G401.6 (cell line): ENCODE measurements at regions not wholly inside any gene's neighbourhood (a gene's known extent, or its start where the extent isn't known, plus 50 kb on each side); places are given as distances from the start of the nearest gene placed in this dataset.

Experiments
- FAIRE-seq: peaks from 2 replicates; lab custom pipeline; 2012; peaks lifted over from hg19 to GRCh38; lab: Jason Lieb, UNC

GRCh38 chr6:168746013-168746412 lies 305.0 kb downstream of the SMOC2 start:
- FAIRE-seq: no peak

DNA sequence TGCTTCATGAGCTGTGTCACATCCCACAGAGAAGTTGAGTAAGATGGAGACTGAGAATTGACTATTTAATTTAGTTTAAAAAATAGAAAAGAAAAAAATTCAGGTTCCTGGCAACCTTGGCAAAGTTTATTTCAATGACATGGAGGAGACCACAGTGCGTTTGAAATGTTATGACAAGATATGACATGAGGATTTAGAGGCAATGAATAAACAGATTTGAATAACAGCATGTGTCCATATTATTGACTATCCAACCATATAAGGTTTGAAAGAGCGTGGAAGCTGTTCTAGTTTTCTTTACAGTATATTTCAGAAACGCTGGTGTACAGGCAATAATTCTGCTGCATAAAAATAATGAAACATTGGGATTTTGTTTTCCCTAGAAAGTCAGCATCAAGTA lies 303.9 kb downstream of the SMOC2 start:
- no peak for FAIRE-seq

- FAIRE-seq: no peak
Observed at GRCh38 chr6:168741942-168742782, 301.2 kb downstream of the SMOC2 start.

- FAIRE-seq: no peak
Observed at GRCh38 chr6:168741305-168741704, 300.3 kb downstream of the SMOC2 start.

- no peak for FAIRE-seq
Observed at GRCh38 chr6:168739381-168739780, 298.4 kb downstream of the SMOC2 start.

GRCh38 chr6:168737481-168737880 lies 296.5 kb downstream of the SMOC2 start:
- no peak for FAIRE-seq

DNA sequence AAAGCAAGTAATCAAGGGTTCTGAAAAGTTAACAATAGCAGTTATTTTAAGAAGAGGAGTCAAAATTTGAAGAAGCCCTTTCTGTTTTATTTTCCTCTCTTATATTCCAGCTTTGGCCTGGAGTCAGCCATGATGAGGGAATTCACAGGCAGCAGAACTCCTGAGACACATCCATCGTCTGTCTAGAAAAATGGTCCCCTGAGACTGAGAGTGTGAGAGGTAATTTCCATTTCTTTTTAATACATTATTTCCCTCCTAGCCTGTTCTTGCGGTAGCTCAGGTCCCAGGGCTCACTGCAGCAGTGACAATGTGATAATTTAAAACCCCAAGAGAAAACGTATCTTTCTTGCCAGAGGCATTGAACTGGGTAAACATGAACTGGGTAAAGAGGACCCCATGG lies 296.0 kb downstream of the SMOC2 start:
- FAIRE-seq: no peak

- no peak for FAIRE-seq
Observed at GRCh38 chr6:168736039-168736438, 295.1 kb downstream of the SMOC2 start.

DNA sequence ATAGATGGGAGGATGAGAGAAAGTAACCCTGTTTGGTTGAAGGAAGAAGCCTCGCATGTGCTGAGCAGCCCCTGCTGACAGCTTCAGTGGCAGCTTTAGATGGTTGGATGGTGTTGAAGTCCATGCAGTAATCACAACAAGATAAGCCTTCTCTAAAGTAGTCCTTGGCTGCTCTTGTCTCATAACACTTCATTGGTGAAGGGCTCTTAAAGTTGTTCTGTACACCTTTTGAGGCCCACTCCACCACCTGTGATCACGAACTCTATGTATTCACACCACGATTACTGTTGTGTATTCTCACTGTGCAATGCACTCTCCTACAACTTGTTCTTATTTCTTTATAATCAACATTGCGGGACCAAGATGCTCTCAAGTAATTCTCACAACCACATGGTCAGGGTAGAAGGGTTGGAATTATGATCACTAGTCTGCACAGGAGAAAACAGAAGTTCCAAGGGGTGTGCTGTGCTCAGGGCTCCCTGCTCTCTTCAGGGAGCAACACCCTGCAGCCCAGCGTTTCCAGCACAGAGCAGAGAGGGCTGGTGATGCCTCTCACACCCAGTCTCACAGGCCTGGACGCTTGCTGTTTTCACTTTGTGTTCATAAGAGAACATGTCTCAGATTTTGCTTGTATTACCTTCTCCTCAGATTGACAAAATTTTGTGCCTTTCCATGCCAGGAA lies 294.4 kb downstream of the SMOC2 start:
- no peak for FAIRE-seq

GRCh38 chr6:168734523-168734922 lies 293.5 kb downstream of the SMOC2 start:
- FAIRE-seq: no peak

- FAIRE-seq: no peak
Observed at GRCh38 chr6:168732676-168733075, 291.7 kb downstream of the SMOC2 start.

GRCh38 chr6:168730931-168731716 lies 290.1 kb downstream of the SMOC2 start:
- FAIRE-seq: no peak

DNA sequence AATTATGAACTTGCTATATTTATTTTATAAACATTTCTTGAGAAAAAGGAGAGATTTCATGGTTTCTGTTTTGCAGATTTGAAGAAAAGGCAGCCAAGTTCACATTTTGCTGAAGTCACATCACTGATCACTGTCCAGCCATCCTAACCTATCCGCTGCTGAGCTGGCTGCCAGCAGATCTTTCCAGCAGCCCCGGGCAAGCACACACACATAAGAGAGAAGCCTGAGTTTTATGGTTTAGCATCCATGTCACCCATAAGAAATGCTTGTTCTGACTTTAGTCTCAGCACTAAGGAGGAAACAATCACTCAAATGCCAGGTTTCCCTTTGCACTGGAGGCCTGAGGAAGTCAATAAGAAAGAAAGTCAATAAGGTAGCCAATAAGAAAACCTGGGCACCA lies 287.1 kb downstream of the SMOC2 start:
- FAIRE-seq: no peak

DNA sequence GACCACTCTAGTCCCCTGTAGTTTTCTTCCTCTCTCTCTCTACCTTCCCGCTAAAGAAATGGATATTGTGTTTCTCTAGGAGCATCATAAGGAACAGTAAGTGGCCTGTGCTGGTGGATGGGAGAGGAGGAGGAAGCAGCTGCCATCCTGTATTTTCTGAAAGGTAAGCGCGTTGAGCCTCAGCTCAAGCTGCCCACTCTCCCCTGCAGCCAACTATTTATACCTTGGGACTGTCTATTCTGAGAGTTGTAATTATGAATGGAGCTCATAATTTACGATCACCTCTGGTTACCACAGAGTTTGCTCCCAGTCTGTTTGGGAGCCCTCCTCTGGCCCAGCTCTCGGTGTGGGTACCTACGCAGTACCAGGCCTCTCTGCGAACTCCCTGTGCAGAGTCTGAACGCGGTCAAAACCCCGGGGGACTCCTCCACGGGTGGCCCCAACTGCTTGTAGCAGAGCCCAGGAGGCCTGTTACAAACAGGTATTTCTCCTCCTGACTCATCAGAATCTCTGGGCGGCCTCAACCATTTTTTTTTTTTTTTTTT lies 285.4 kb downstream of the SMOC2 start:
- FAIRE-seq: no peak

- FAIRE-seq: no peak
Observed at GRCh38 chr6:168725802-168726201, 284.8 kb downstream of the SMOC2 start.

DNA sequence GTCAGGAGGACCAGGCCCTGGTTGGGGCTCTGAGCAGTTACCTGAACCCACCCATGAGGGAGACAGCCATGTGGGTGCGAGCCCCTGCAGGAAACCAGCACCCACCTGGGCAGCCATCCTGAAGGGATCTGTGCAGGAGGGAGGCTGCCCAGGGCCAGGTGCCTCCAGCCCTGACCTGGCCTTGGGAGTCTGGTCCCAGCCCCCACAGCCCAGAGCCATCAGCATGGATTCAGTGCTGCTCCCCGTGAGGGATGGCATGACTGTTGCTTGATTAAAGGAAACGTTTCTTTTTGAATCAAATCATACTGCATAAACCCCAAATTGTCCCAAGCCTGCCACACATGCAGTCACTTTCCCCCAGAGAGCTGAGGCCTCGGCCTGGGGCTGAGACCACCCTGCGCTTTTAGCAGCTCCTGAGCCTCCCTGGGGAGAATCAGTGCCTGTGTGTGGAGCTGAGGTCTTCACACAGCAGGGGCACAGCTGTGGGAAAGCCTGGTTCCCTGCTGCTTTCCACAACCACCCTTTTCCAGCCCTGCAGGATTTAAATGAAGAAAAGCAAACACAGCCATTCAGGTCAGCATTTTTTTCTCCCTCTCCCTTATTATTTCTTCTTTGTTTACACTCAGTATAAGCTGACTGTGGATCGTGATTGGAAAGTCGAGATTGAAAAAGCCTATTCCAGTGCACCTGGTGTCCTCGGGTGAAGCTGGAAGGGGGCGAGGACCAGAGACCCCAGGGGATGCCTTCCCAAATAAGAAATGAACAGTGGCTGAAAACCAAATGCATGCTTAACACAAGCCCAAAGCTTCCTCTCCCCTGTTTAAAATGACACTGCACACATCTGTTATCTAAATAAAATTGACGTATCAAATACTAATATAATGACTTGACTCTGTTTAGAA lies 283.9 kb downstream of the SMOC2 start:
- FAIRE-seq: no peak

GRCh38 chr6:168724033-168724432 lies 283.0 kb downstream of the SMOC2 start:
- no peak for FAIRE-seq

DNA sequence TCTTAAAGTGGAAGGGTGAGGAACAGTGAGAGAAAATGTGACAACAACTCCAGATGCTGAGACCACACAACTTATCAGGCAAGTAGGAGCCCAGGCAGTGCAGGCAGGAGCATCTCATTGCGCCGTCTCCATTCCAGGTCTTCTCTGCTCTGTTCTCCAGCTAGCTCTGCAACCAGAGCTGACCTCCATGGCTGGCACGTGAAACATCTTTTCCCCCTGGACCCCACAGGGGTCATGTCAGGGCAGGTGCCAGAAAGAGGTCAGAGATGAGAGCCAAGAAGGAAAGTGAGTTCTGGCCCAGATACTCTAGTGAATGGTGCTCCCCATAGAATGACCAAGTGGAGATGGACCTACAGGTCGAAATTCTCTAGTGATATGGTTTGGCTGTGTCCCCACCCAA lies 281.4 kb downstream of the SMOC2 start:
- no peak for FAIRE-seq

DNA sequence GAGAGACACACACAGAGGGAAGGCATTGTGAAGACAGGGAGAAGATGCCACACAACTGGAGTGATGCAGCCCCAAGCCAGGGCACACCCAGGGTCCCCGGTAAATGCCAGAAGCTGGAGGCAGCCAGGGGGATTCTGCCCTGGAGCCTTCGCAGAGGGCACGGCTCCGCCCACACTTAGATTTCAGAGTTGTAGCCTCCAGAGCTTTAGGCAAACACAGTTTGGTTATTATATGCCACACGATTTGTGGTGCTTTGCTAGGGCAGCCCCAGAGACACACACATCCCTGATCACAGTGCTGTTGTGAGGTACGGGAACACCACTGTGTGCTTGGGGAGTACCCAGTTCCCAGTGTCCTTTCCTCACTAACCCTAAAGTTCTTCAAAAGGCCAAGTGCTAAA lies 280.6 kb downstream of the SMOC2 start:
- no peak for FAIRE-seq

DNA sequence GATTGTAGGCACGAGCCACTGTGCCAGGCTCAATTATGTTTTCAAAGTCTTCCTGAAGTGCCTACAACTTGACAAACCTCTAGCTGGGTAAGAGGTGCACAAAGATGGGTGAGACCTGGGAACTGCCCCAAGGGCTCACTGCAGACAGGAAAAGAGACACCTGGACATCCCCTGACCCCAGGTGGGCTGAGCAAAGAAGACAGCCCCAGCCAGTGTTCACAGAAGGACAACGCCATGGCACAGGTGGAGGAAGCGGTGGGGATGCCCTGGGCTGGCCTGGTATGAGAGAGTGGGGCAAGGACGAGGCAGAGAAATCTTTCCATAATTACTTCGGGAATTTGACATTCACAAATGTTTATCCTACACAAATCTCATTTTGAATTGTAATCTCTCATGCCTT lies 278.9 kb downstream of the SMOC2 start:
- FAIRE-seq: no peak

DNA sequence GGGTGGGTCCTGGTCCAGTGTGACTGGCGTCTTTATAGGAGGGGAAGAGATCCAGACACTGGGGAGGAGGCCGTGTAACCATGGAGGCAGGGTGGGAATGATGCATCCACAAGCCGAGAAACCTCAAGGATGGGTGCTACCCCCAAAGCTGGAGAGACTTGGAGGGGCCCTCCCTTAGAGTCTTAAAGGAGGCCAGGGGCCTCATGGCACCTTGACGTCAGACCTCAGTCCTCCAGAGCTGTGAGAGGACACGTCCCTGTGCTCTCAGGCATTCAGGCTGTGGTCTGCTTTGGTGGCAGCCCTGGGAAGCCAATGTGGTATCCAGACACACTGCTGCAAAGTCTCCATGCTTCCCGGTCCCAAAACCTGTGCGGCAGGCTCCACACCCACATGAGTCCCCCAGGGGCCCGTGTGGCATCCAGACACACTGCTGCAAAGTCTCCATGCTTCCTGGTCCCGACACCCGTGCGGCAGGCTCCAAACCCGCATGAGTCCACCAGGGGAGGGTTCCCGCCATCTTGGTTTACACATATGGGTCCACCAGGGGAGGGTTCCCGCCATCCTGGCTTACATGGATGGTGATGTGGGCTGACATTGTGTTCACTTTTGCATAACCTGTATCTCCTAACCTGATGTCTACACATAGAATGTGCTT lies 278.0 kb downstream of the SMOC2 start:
- no peak for FAIRE-seq
